GM12878 (cell line): ENCODE measurements at regions not wholly inside any gene's neighbourhood (a gene's known extent, or its start where the extent isn't known, plus 50 kb on each side); places are given as distances from the start of the nearest gene placed in this dataset.

ENCODE experiments used
- ATAC-seq: fragments of 200-7000 bp; cut with Tn5 transposase; 3 replicates; pipeline ENCODE4 v1.9.1; 2020; ENCODE audit warnings: mild to moderate bottlenecking, moderate library complexity
- BruUV-seq: library from RNA; stranded (reverse); fragments of 400-500 nt; replicated peaks from 2 replicates; lab custom pipeline; 2021; lab: Mats Ljungman, UMichigan
- CTCF ChIA-PET: fragments of 300-600 bp; sonication (Branson Sonifier 250); formaldehyde crosslinking; extraction: SDS; loops from one replicate; lab custom pipeline; 2021; ENCODE audit warnings: inconsistent platforms; lab: Yijun Ruan, JAX
- POLR2A ChIA-PET: fragments of 350-600 bp; formaldehyde crosslinking; extraction: SDS; loops from one replicate; lab custom pipeline; 2021; ENCODE audit warnings: inconsistent platforms; lab: Charles Lee
- RAD21 ChIA-PET: fragments of 300-600 bp; sonication (Branson Sonifier 250); formaldehyde crosslinking; loops from one replicate; lab custom pipeline; 2023; ENCODE audit warnings: antibody characterized with exemption; ENCODE audit not compliant: unreplicated experiment; lab: Charles Lee
- SMC1A ChIA-PET: fragments of 300-600 bp; sonication (Branson Sonifier 250); formaldehyde crosslinking; loops from one replicate; lab custom pipeline; 2023; ENCODE audit not compliant: unreplicated experiment, uncharacterized antibody; lab: Charles Lee
- DNase-seq: peaks from one replicate; pipeline ENCODE4 v3.0.0-alpha.2; 2011; ENCODE audit warnings: low read depth, low spot score
- FAIRE-seq: peaks from 3 replicates; lab custom pipeline; 2011; peaks lifted over from hg19 to GRCh38; lab: Jason Lieb, UNC
- H2AFZ ChIP-seq: 2 replicates; pipeline ENCODE4 v1.6.0; 2011; ENCODE audit warnings: low read depth, low read length, control low read depth; ENCODE audit not compliant: control insufficient read depth
- H3K27ac ChIP-seq: 2 replicates; pipeline ENCODE4 v1.5.1; 2011; ENCODE audit warnings: control low read depth; ENCODE audit not compliant: control insufficient read depth, insufficient read depth
- H3K27me3 ChIP-seq, 2 experiments: replicated peaks in 1 of 2; 2 replicates each; pipeline versions ENCODE4 v1.6.0 to v1.6.1; 2011; ENCODE audit warnings: low read length in 1 of 2; ENCODE audit not compliant: control insufficient read depth in 2 of 2, insufficient read depth in 2 of 2
- H3K36me3 ChIP-seq, 2 experiments: 2 replicates each; pipeline ENCODE4 v1.5.1; 2011; ENCODE audit warnings: low read length in 1 of 2; ENCODE audit not compliant: control insufficient read depth in 2 of 2, insufficient read depth in 2 of 2
- H3K4me1 ChIP-seq: 2 replicates; pipeline ENCODE4 v1.6.1; 2011; ENCODE audit warnings: mild to moderate bottlenecking, low read length, moderate library complexity, mixed read lengths; ENCODE audit not compliant: control insufficient read depth, insufficient read depth
- H3K4me2 ChIP-seq: 2 replicates; pipeline ENCODE4 v1.6.0; 2011; ENCODE audit warnings: control low read depth; ENCODE audit not compliant: control insufficient read depth, insufficient read depth
- H3K4me3 ChIP-seq: fragments of 200-600 bp; sonication (generic); 2 replicates; pipeline ENCODE4 v1.5.1; 2016
- H3K79me2 ChIP-seq: 2 replicates; pipeline ENCODE4 v1.6.0; 2011; ENCODE audit warnings: low read length; ENCODE audit not compliant: control insufficient read depth, insufficient read depth
- H3K9ac ChIP-seq: 2 replicates; pipeline ENCODE4 v1.8.0; 2011; ENCODE audit warnings: low read length, control low read depth, mixed read lengths; ENCODE audit not compliant: control insufficient read depth, insufficient read depth
- H3K9me3 ChIP-seq: replicated peaks from 3 replicates; pipeline ENCODE4 v1.5.1; 2011; ENCODE audit warnings: mild to moderate bottlenecking, low read length; ENCODE audit not compliant: control insufficient read depth, insufficient read depth
- H4K20me1 ChIP-seq: 2 replicates; pipeline ENCODE4 v1.6.0; 2011; ENCODE audit not compliant: control insufficient read depth, insufficient read depth
- PAX5 ChIP-seq: IDR thresholded peaks from 2 replicates; pipeline ENCODE4 v1.6.1; 2011; ENCODE audit warnings: low read depth, low read length, borderline replicate concordance
- PBX3 ChIP-seq: IDR thresholded peaks from 2 replicates; pipeline ENCODE4 v1.6.1; 2011; ENCODE audit warnings: mild to moderate bottlenecking, low read depth, low read length, moderate library complexity; ENCODE audit not compliant: insufficient replicate concordance
- RELB ChIP-seq: fragments of 450-650 bp; IDR thresholded peaks from 2 replicates; pipeline ENCODE4 v1.6.1; 2017; ENCODE audit warnings: low read depth, mild to moderate bottlenecking, moderate library complexity
- RFX5 ChIP-seq: IDR thresholded peaks from 2 replicates; pipeline ENCODE4 v1.6.1; 2011; ENCODE audit warnings: low read depth, low read length, improper control_type of control experiment
- SMAD5 ChIP-seq: IDR thresholded peaks from 2 replicates; pipeline ENCODE4 v1.6.1; 2016; ENCODE audit warnings: antibody characterized with exemption, low read depth
- SMARCA5 ChIP-seq: fragments of 450-650 bp; IDR thresholded peaks from 2 replicates; pipeline ENCODE4 v1.6.1; 2017; ENCODE audit warnings: mild to moderate bottlenecking
- SRF ChIP-seq, 2 experiments: IDR thresholded peaks; 2 replicates each; pipeline ENCODE4 v1.6.1; 2011; ENCODE audit warnings: low read depth in 2 of 2, low read length in 2 of 2, mild to moderate bottlenecking in 1 of 2, moderate library complexity in 1 of 2
- ZSCAN29 ChIP-seq: fragments of 450-650 bp; IDR thresholded peaks from 2 replicates; pipeline ENCODE4 v1.6.1; 2017; ENCODE audit warnings: mild to moderate bottlenecking, moderate library complexity
- WGBS: methylation state at CpG from one replicate; pipeline ENCODE4 v1.1.6; 2016; ENCODE audit warnings: low lambda C conversion rate; ENCODE audit not compliant: insufficient replicate concordance, insufficient coverage; ENCODE audit errors: missing lambda C conversion rate; 5-methylcytosine and 5-hydroxymethylcytosine counted together
- in situ Hi-C: fragments of 300-500 bp; cut with MboI; formaldehyde crosslinking; loops from 9 replicates; pipeline ENCODE4 v1.14.3; 2018; ENCODE audit warnings: mixed read lengths
- intact Hi-C: fragments of 100-400 bp; cut with micrococcal nuclease; formaldehyde crosslinking; loops from one replicate; pipeline ENCODE4 v1.14.2; 2022; ENCODE audit not compliant: unreplicated experiment
- TF ChIP-seq, protein P1 (sequence below): fragments of 450-650 bp; formaldehyde crosslinking; IDR thresholded peaks from 2 replicates; pipeline ENCODE4 v1.5.0; 2022; ENCODE audit warnings: mild to moderate bottlenecking, missing genetic modification characterization

- Histone ChIP-seq H3K4me2 (no peak overlapping the region), H3K9me3 (no peaks in the 10 kb centered on the region), H3K4me3 (no peak overlapping the region), H3K27me3 (no peaks in the 10 kb centered on the region; a peak in 1 of 4 replicates), H4K20me1 (no peaks in the 10 kb centered on the region), H3K9ac (no peak overlapping the region), H3K27ac (no peak overlapping the region), H3K79me2 (no peaks in the 10 kb centered on the region), H2AFZ (no peak overlapping the region), H3K4me1 (no peaks in the 10 kb centered on the region), H3K36me3 (no peaks in the 10 kb centered on the region)
- ChIA-PET POLR2A (no interaction called here), RAD21 (no interaction called here), CTCF (no interaction called here), SMC1A (no interaction called here)
- 23% methylated on average over 1 of the region's 1 CpG for WGBS
- DNase-seq (no peak), ATAC-seq (no peak), FAIRE-seq (no peak)
- BruUV-seq: no TSS peak
- TF ChIP-seq SMARCA5 (no peak), RFX5 (no peak), PBX3 (no peak), SMAD5 (no peak), RELB (no peak), ZSCAN29 (no peak), PAX5 (no peak), SRF (IDR thresholded peaks at IDR 0.05; ENCODE audit: low read depth in 2 of 2, low read length in 2 of 2) (no peak)
- TF ChIP-seq, protein P1, sequence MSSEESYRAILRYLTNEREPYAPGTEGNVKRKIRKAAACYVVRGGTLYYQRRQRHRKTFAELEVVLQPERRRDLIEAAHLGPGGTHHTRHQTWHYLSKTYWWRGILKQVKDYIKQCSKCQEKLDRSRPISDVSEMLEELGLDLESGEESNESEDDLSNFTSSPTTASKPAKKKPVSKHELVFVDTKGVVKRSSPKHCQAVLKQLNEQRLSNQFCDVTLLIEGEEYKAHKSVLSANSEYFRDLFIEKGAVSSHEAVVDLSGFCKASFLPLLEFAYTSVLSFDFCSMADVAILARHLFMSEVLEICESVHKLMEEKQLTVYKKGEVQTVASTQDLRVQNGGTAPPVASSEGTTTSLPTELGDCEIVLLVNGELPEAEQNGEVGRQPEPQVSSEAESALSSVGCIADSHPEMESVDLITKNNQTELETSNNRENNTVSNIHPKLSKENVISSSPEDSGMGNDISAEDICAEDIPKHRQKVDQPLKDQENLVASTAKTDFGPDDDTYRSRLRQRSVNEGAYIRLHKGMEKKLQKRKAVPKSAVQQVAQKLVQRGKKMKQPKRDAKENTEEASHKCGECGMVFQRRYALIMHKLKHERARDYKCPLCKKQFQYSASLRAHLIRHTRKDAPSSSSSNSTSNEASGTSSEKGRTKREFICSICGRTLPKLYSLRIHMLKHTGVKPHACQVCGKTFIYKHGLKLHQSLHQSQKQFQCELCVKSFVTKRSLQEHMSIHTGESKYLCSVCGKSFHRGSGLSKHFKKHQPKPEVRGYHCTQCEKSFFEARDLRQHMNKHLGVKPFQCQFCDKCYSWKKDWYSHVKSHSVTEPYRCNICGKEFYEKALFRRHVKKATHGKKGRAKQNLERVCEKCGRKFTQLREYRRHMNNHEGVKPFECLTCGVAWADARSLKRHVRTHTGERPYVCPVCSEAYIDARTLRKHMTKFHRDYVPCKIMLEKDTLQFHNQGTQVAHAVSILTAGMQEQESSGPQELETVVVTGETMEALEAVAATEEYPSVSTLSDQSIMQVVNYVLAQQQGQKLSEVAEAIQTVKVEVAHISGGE (CRISPR knock-in tag): no peak
- in situ Hi-C loops (no loop called here), intact Hi-C loops (no loop called here)
Measured at GRCh38 chr18:47391665-47392064, 140.2 kb upstream of the SKOR2 start.
